SU-DHL-6 (cell line): ENCODE measurements at regions not wholly inside any gene's neighbourhood (a gene's known extent, or its start where the extent isn't known, plus 50 kb on each side); places are given as distances from the start of the nearest gene placed in this dataset.

Experiments used
- CTCF ChIP-seq: fragments of 200-600 bp; sonication (generic); IDR thresholded peaks from one replicate; pipeline ENCODE4 v1.5.1; 2017; ENCODE audit warnings: antibody characterized with exemption, mild to moderate bottlenecking, low read length, moderate library complexity; ENCODE audit not compliant: insufficient read depth, poor library complexity, severe bottlenecking
- EZH2phosphoT487 ChIP-seq: fragments of 200-600 bp; sonication (generic), shearing (Covaris generic); conservative IDR thresholded peaks from 2 replicates; pipeline ENCODE4 v1.6.1; 2018; ENCODE audit warnings: mild to moderate bottlenecking, antibody characterized with exemption, low read length, moderate library complexity, mixed read lengths

DNA sequence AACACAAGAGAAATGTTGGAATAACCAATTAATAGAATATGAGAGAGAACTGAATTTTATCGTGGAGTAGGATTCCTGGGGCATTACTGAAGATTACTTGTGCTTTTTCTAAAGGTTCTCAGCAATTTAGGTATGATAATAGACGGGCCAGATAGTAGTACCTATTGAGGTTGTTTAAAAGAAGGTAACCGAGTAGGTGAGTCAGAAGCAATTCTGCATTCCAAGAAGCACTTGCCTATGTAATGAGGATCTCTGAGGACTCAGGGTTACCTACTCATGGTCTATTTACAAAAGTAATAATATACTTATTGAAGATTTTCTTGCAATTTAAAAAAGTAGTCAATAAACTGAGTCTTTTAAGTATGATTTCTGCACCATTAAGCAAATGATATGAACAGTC is 1469.8 kb downstream of the BRINP3 start:
- TF ChIP-seq CTCF (no peak), EZH2phosphoT487 (no peak)
